HCT116 (cell line): ENCODE measurements at regions not wholly inside any gene's neighbourhood (a gene's known extent, or its start where the extent isn't known, plus 50 kb on each side); places are given as distances from the start of the nearest gene placed in this dataset.

ENCODE experiments used
- ATAC-seq: fragments of 200-7000 bp; cut with Tn5 transposase; 2 replicates; pipeline ENCODE4 v1.9.1; 2020; ENCODE audit warnings: mild to moderate bottlenecking, moderate library complexity
- BruUV-seq: library from RNA; stranded (reverse); fragments of 400-500 nt; replicated peaks from 2 replicates; lab custom pipeline; 2021; lab: Mats Ljungman, UMichigan
- CTCF ChIA-PET: fragments of 300-600 bp; sonication (Branson Sonifier 250); formaldehyde crosslinking; loops from one replicate; lab custom pipeline; 2021; ENCODE audit warnings: antibody characterized with exemption; lab: Charles Lee
- POLR2A ChIA-PET: fragments of 300-600, 350-600 bp; sonication (Branson Sonifier 250); formaldehyde crosslinking; loops from one replicate; lab custom pipeline; 2021; ENCODE audit warnings: antibody characterized with exemption; lab: Charles Lee
- RAD21 ChIA-PET, 2 experiments: fragments of 300-600 bp; sonication (Branson Sonifier 250); formaldehyde crosslinking; loops; one replicate each; lab custom pipeline; 2023; ENCODE audit warnings: low total read pairs in 2 of 2; ENCODE audit not compliant: uncharacterized antibody in 2 of 2, unreplicated experiment in 2 of 2, low non-redundant PET in 1 of 2; lab: Charles Lee
- DNase-seq: peaks from one replicate; pipeline ENCODE4 v3.0.0-alpha.2; 2010; ENCODE audit warnings: low read depth, low spot score
- H2AFZ ChIP-seq: fragments of 200-600 bp; shearing (Covaris generic), sonication (generic); 2 replicates; pipeline ENCODE4 v1.6.1; 2017; ENCODE audit warnings: low read depth, mixed run types, mixed read lengths, antibody characterized with exemption, low read length; ENCODE audit not compliant: poor library complexity, severe bottlenecking
- H3K27ac ChIP-seq: 2 replicates; pipeline ENCODE4 v1.5.1; 2012; ENCODE audit warnings: low read depth, low read length
- H3K27me3 ChIP-seq: fragments of 200-600 bp; sonication (generic); 2 replicates; pipeline ENCODE4 v1.6.1; 2016; ENCODE audit warnings: mixed run types, low read length, mixed read lengths; ENCODE audit not compliant: insufficient read depth
- H3K36me3 ChIP-seq, 2 experiments: fragments of 200-500 bp in 1 of 2; fragments of 200-600 bp in 1 of 2; sonication (Bioruptor generic) in 1 of 2; sonication (generic) in 1 of 2; 2 replicates each; pipeline versions ENCODE4 v1.5.1 to v1.6.1; 2014 to 2016; ENCODE audit warnings: low read length in 2 of 2, inconsistent platforms in 1 of 2, mixed read lengths in 1 of 2, mixed run types in 1 of 2; ENCODE audit not compliant: insufficient read depth in 2 of 2, control insufficient read depth in 1 of 2
- H3K4me1 ChIP-seq, 2 experiments: fragments of 200-600 bp in 1 of 2; sonication (generic) in 1 of 2; 2 replicates each; pipeline versions ENCODE4 v1.5.1 to v1.6.1; 2012 to 2017; ENCODE audit warnings: low read length in 2 of 2, inconsistent platforms in 1 of 2, mild to moderate bottlenecking in 1 of 2, mixed read lengths in 1 of 2, mixed run types in 1 of 2, moderate library complexity in 1 of 2; ENCODE audit not compliant: insufficient read depth in 2 of 2, control insufficient read depth in 1 of 2
- H3K4me2 ChIP-seq: fragments of 200-600 bp; sonication (generic); 2 replicates; pipeline ENCODE4 v1.6.1; 2017; ENCODE audit warnings: mixed run types, low read length, mixed read lengths
- H3K4me3 ChIP-seq, 2 experiments: fragments of 200-600 bp in 1 of 2; sonication (generic) in 1 of 2; replicated peaks in 1 of 2; 2 replicates each; pipeline ENCODE4 v1.5.1; 2011 to 2016; ENCODE audit warnings: low read length in 2 of 2, control low read depth in 1 of 2, low read depth in 1 of 2, mild to moderate bottlenecking in 1 of 2, mixed read lengths in 1 of 2, mixed run types in 1 of 2
- H3K79me2 ChIP-seq: fragments of 200-600 bp; sonication (generic); 2 replicates; pipeline ENCODE4 v1.6.1; 2017; ENCODE audit warnings: mild to moderate bottlenecking, mixed run types, low read length, moderate library complexity, mixed read lengths; ENCODE audit not compliant: insufficient read depth
- H3K9ac ChIP-seq: fragments of 200-600 bp; sonication (generic); 2 replicates; pipeline ENCODE4 v1.6.1; 2016; ENCODE audit warnings: low read length, mixed read lengths
- H3K9me2 ChIP-seq: fragments of 200-600 bp; sonication (generic), shearing (Covaris generic); 2 replicates; pipeline ENCODE4 v1.6.1; 2017; ENCODE audit warnings: mixed run types, mild to moderate bottlenecking, moderate library complexity; ENCODE audit not compliant: insufficient read depth
- H3K9me3 ChIP-seq, 2 experiments: fragments of 200-500 bp in 1 of 2; fragments of 200-600 bp in 1 of 2; sonication (Bioruptor generic) in 1 of 2; sonication (generic) in 1 of 2; 2 replicates each; pipeline ENCODE4 v1.6.1; 2014 to 2017; ENCODE audit warnings: low read length in 2 of 2, mixed read lengths in 2 of 2, inconsistent platforms in 1 of 2, low read depth in 1 of 2, mild to moderate bottlenecking in 1 of 2, mixed run types in 1 of 2, moderate library complexity in 1 of 2; ENCODE audit not compliant: control insufficient read depth in 1 of 2, insufficient read depth in 1 of 2
- H4K20me1 ChIP-seq: fragments of 200-600 bp; sonication (generic), shearing (Covaris generic); 2 replicates; pipeline ENCODE4 v1.6.1; 2017; ENCODE audit warnings: mixed run types, mild to moderate bottlenecking, moderate library complexity; ENCODE audit not compliant: insufficient read depth
- CBX3 ChIP-seq: IDR thresholded peaks from 2 replicates; pipeline ENCODE4 v1.6.1; 2012; ENCODE audit warnings: low read depth
- CEBPB ChIP-seq: IDR thresholded peaks from 2 replicates; pipeline ENCODE4 v1.6.1; 2012; ENCODE audit warnings: low read depth
- EGR1 ChIP-seq: IDR thresholded peaks from 2 replicates; pipeline ENCODE4 v1.6.1; 2012; ENCODE audit warnings: low read depth
- EZH2 ChIP-seq: fragments of 200-600 bp; sonication (generic); IDR thresholded peaks from 2 replicates; pipeline ENCODE4 v1.6.1; 2017; ENCODE audit warnings: antibody characterized with exemption, mixed run types
- EZH2phosphoT487 ChIP-seq: fragments of 200-600 bp; IDR thresholded peaks from 2 replicates; pipeline ENCODE4 v1.6.1; 2018; ENCODE audit warnings: antibody characterized with exemption, borderline replicate concordance
- JUND ChIP-seq: IDR thresholded peaks from 2 replicates; pipeline ENCODE4 v1.6.1; 2012
- POLR2A ChIP-seq: IDR thresholded peaks from 2 replicates; pipeline ENCODE4 v1.7.0; 2011; ENCODE audit warnings: borderline replicate concordance; ENCODE audit not compliant: insufficient read depth, insufficient read length; ENCODE audit errors: extremely low read depth
- POLR2AphosphoS5 ChIP-seq: IDR thresholded peaks from 2 replicates; pipeline ENCODE4 v1.6.1; 2011; ENCODE audit warnings: mild to moderate bottlenecking, low read depth, low read length, moderate library complexity
- RAD21 ChIP-seq: IDR thresholded peaks from 2 replicates; pipeline ENCODE4 v1.6.1; 2012; ENCODE audit warnings: low read depth, mild to moderate bottlenecking
- SIN3A ChIP-seq: IDR thresholded peaks from 2 replicates; pipeline ENCODE4 v1.6.1; 2012; ENCODE audit warnings: low read depth
- SRF ChIP-seq: IDR thresholded peaks from 2 replicates; pipeline ENCODE4 v1.6.1; 2012; ENCODE audit warnings: low read depth
- YY1 ChIP-seq: IDR thresholded peaks from 2 replicates; pipeline ENCODE4 v1.6.1; 2011; ENCODE audit warnings: low read length, low read depth, moderate library complexity, mild to moderate bottlenecking; ENCODE audit not compliant: insufficient replicate concordance; ENCODE audit errors: extremely low read depth
- ZFX ChIP-seq: fragments of 450-650 bp; IDR thresholded peaks from 2 replicates; pipeline ENCODE4 v1.6.1; 2017
- intact Hi-C: fragments of 100-400 bp; cut with micrococcal nuclease; formaldehyde crosslinking; loops from 2 replicates; pipeline ENCODE4 v1.10.0; 2022
- TF ChIP-seq, protein P1 (sequence below): IDR thresholded peaks from 2 replicates; pipeline ENCODE4 v1.6.1; 2011; ENCODE audit warnings: mild to moderate bottlenecking, low read length, moderate library complexity; ENCODE audit not compliant: insufficient replicate concordance; ENCODE audit errors: extremely low read depth
- TF ChIP-seq, protein P2 (sequence below): IDR thresholded peaks from 2 replicates; pipeline ENCODE4 v1.6.1; 2012; ENCODE audit warnings: low read depth
- TF ChIP-seq, protein P3 (sequence below), 3 experiments: fragments of 200-600 bp in 1 of 3; sonication (generic) in 1 of 3; IDR thresholded peaks in 2 of 3; conservative IDR thresholded peaks in 1 of 3; 2 replicates each; pipeline ENCODE4 v1.5.1; 2012 to 2017; ENCODE audit warnings: low read depth in 2 of 3, low read length in 2 of 3, antibody characterized with exemption in 1 of 3, borderline replicate concordance in 1 of 3, control low read depth in 1 of 3, mild to moderate bottlenecking in 1 of 3, mixed read lengths in 1 of 3, mixed run types in 1 of 3, moderate library complexity in 1 of 3; ENCODE audit not compliant: insufficient read depth in 1 of 3
- TF ChIP-seq, protein P4 (sequence below): IDR thresholded peaks from 2 replicates; pipeline ENCODE4 v1.6.1; 2012
- TF ChIP-seq, protein P5 (sequence below): IDR thresholded peaks from 2 replicates; pipeline ENCODE4 v1.6.1; 2012

DNA sequence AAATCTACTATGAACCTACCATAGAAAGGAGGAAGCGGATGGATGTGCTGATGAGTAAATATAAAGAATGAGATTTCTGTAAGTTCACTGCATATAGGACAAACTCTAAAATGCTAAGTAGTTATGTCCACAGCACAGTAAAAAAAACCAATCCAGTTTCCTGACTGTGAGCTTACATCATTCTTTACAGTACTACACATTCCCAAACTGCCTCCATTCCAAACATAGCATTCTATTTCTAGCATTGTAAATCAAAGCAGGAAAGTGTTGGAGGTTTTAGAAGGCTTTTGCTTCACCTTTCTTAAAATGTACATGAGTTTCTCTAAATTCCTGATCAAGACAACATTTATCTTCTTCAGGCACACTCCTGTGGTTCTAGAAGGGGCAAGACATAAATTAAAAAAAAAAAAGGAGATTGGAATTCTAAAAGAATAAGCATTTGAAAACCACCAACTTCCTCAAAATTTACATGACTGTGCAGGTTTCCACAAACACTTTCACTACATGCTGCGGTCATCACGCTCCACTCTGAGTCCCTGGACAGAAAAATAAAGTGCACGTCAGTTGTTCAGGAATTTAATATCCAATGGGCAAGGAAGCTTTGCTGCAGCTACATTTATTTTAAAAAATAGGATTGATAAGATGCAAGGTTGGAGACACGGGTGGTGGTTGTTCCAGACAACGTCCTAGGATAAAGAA lies 297.6 kb upstream of the STS start (continued):
- TF ChIP-seq EZH2 (no peak), EGR1 (no peak), POLR2AphosphoS5 (no peak)

DNA sequence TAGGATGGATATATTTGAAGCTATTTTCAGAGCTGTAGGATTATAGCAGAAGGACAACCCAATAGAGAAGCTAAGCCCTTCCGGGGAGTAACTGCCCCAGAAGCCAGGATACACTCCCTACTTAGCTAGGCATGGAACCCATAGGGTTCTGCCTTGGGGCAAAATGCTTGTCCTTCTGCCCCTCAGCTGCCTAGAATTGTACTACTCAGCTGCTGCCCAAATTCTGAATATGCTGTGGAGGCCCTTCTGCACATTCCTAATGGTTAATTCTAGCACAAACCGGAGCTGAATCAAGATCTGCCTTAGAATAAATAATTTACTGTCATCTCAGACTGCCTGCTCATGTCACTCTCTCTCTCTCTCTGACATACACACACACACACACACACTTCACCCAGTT lies 297.7 kb upstream of the VCX3A start:
- Histone ChIP-seq H2AFZ (no peak overlapping the region), H3K9ac (no peak overlapping the region), H3K4me2 (no peak overlapping the region), H3K9me2 (no peaks in the 10 kb centered on the region), H4K20me1 (no peaks in the 10 kb centered on the region), H3K36me3 (no peaks in the 10 kb centered on the region), H3K4me3 (no peak overlapping the region), H3K4me1 (no peaks in the 10 kb centered on the region), H3K79me2 (no peaks in the 10 kb centered on the region), H3K27ac (no peak overlapping the region), H3K9me3 (no peaks in the 10 kb centered on the region), H3K27me3 (no peaks in the 10 kb centered on the region)
- BruUV-seq: no TSS peak
- DNase-seq: no peak
- ChIA-PET POLR2A (no interaction called here), RAD21 (no interaction called here), CTCF (no interaction called here)
- ATAC-seq: no peak
- intact Hi-C loops: no loop called here
- TF ChIP-seq, protein P1, sequence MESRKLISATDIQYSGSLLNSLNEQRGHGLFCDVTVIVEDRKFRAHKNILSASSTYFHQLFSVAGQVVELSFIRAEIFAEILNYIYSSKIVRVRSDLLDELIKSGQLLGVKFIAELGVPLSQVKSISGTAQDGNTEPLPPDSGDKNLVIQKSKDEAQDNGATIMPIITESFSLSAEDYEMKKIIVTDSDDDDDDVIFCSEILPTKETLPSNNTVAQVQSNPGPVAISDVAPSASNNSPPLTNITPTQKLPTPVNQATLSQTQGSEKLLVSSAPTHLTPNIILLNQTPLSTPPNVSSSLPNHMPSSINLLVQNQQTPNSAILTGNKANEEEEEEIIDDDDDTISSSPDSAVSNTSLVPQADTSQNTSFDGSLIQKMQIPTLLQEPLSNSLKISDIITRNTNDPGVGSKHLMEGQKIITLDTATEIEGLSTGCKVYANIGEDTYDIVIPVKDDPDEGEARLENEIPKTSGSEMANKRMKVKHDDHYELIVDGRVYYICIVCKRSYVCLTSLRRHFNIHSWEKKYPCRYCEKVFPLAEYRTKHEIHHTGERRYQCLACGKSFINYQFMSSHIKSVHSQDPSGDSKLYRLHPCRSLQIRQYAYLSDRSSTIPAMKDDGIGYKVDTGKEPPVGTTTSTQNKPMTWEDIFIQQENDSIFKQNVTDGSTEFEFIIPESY: no peak
- TF ChIP-seq, protein P2, sequence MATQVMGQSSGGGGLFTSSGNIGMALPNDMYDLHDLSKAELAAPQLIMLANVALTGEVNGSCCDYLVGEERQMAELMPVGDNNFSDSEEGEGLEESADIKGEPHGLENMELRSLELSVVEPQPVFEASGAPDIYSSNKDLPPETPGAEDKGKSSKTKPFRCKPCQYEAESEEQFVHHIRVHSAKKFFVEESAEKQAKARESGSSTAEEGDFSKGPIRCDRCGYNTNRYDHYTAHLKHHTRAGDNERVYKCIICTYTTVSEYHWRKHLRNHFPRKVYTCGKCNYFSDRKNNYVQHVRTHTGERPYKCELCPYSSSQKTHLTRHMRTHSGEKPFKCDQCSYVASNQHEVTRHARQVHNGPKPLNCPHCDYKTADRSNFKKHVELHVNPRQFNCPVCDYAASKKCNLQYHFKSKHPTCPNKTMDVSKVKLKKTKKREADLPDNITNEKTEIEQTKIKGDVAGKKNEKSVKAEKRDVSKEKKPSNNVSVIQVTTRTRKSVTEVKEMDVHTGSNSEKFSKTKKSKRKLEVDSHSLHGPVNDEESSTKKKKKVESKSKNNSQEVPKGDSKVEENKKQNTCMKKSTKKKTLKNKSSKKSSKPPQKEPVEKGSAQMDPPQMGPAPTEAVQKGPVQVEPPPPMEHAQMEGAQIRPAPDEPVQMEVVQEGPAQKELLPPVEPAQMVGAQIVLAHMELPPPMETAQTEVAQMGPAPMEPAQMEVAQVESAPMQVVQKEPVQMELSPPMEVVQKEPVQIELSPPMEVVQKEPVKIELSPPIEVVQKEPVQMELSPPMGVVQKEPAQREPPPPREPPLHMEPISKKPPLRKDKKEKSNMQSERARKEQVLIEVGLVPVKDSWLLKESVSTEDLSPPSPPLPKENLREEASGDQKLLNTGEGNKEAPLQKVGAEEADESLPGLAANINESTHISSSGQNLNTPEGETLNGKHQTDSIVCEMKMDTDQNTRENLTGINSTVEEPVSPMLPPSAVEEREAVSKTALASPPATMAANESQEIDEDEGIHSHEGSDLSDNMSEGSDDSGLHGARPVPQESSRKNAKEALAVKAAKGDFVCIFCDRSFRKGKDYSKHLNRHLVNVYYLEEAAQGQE: no peak
- TF ChIP-seq CBX3 (no peak), SIN3A (no peak), JUND (no peak), POLR2A (no peak), EZH2 (no peak), EZH2phosphoT487 (no peak), RAD21 (no peak), POLR2AphosphoS5 (no peak), YY1 (no peak), ZFX (no peak), SRF (no peak), CEBPB (no peak), EGR1 (no peak)
- TF ChIP-seq, protein P3, sequence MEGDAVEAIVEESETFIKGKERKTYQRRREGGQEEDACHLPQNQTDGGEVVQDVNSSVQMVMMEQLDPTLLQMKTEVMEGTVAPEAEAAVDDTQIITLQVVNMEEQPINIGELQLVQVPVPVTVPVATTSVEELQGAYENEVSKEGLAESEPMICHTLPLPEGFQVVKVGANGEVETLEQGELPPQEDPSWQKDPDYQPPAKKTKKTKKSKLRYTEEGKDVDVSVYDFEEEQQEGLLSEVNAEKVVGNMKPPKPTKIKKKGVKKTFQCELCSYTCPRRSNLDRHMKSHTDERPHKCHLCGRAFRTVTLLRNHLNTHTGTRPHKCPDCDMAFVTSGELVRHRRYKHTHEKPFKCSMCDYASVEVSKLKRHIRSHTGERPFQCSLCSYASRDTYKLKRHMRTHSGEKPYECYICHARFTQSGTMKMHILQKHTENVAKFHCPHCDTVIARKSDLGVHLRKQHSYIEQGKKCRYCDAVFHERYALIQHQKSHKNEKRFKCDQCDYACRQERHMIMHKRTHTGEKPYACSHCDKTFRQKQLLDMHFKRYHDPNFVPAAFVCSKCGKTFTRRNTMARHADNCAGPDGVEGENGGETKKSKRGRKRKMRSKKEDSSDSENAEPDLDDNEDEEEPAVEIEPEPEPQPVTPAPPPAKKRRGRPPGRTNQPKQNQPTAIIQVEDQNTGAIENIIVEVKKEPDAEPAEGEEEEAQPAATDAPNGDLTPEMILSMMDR (IDR thresholded peaks at IDR 0.05 in 2 of 3, conservative IDR thresholded peaks at IDR 0.05 in 1 of 3; ENCODE audit: borderline replicate concordance in 1 of 3, insufficient read depth in 1 of 3, low read depth in 2 of 3, low read length in 2 of 3): no peak
- TF ChIP-seq, protein P4, sequence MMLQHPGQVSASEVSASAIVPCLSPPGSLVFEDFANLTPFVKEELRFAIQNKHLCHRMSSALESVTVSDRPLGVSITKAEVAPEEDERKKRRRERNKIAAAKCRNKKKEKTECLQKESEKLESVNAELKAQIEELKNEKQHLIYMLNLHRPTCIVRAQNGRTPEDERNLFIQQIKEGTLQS: no peak
- TF ChIP-seq, protein P5, sequence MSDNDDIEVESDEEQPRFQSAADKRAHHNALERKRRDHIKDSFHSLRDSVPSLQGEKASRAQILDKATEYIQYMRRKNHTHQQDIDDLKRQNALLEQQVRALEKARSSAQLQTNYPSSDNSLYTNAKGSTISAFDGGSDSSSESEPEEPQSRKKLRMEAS: no peak
